Stimulated activated CD4-positive, alpha-beta T cell treated with anti-CD3 and anti-CD28 coated beads, Interleukin-15, amount 100 ng/mL, for 48 hours (primary cell): ENCODE measurements at regions not wholly inside any gene's neighbourhood (a gene's known extent, or its start where the extent isn't known, plus 50 kb on each side); places are given as distances from the start of the nearest gene placed in this dataset.

Source experiments
- DNase-seq, 2 donors: peaks; one replicate each; pipeline ENCODE4 v3.0.0-alpha.2; 2020; ENCODE audit warnings: low read depth in 2 of 2

- no peak for DNase-seq
These were observed 185.7 kb upstream of the ZEB2 start for GRCh38 chr2:144705328-144706245.

- no peak for DNase-seq
These were observed 184.8 kb upstream of the ZEB2 start for GRCh38 chr2:144704709-144705095.

- DNase-seq: no peak
These were observed 184.2 kb upstream of the ZEB2 start for GRCh38 chr2:144703852-144704708.

GRCh38 chr2:144702051-144702450 is 182.1 kb upstream of the ZEB2 start:
- DNase-seq: no peak

- no peak for DNase-seq
These were observed 181.3 kb upstream of the ZEB2 start for GRCh38 chr2:144701259-144701658.

- no peak for DNase-seq
These were observed 178.2 kb upstream of the ZEB2 start for GRCh38 chr2:144698156-144698555.

- no peak for DNase-seq
These were observed 175.7 kb upstream of the ZEB2 start for GRCh38 chr2:144695657-144696056.

- no peak for DNase-seq
These were observed 174.5 kb upstream of the ZEB2 start for GRCh38 chr2:144694456-144694855.

- no peak for DNase-seq
These were observed 173.3 kb upstream of the ZEB2 start for GRCh38 chr2:144693179-144693578.

GRCh38 chr2:144692661-144693060 is 172.7 kb upstream of the ZEB2 start:
- no peak for DNase-seq

GRCh38 chr2:144690771-144691170 is 170.9 kb upstream of the ZEB2 start:
- DNase-seq: no peak

GRCh38 chr2:144686518-144687215 is 166.7 kb upstream of the ZEB2 start:
- DNase-seq: no peak

- no peak for DNase-seq
These were observed 164.0 kb upstream of the ZEB2 start for GRCh38 chr2:144683966-144684365.

GRCh38 chr2:144683107-144683753 is 163.3 kb upstream of the ZEB2 start:
- DNase-seq: no peak

- DNase-seq: no peak
These were observed 162.3 kb upstream of the ZEB2 start for GRCh38 chr2:144682248-144682647.

- no peak for DNase-seq
These were observed 161.5 kb upstream of the ZEB2 start for GRCh38 chr2:144681389-144681788.

GRCh38 chr2:144679942-144680341 is 160.0 kb upstream of the ZEB2 start:
- DNase-seq: no peak

- DNase-seq: no peak
These were observed 158.8 kb upstream of the ZEB2 start for GRCh38 chr2:144678736-144679135.

- DNase-seq: no peak
These were observed 155.8 kb upstream of the ZEB2 start for GRCh38 chr2:144675731-144676130.

- DNase-seq: no peak
These were observed 155.4 kb upstream of the ZEB2 start for GRCh38 chr2:144675331-144675730.

- no peak for DNase-seq
These were observed 154.2 kb upstream of the ZEB2 start for GRCh38 chr2:144674071-144674470.

- DNase-seq: no peak
These were observed 153.5 kb upstream of the ZEB2 start for GRCh38 chr2:144673456-144673855.
